ENCODE measurements at regions not wholly inside any gene's neighbourhood (a gene's known extent, or its start where the extent isn't known, plus 50 kb on each side); places are given as distances from the start of the nearest gene placed in this dataset.

DNA sequence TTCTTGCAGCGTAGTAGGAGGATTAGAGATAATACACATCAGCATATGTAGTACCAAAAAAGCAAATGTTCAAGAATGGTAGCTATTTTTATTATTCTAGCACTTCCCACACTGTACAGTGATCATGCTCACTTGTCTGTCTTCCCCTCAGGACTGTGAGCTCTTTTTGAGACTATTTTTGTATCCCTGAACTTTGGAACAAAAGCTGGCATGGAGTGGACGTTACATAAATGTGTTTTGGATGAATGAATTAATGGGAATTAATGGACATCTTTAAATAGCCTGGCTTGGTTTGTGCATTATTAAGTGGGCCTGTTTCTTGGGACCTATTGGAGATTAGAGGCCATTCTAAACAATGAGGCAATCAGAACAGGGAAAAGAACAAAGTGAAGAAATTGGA, 243.7 kb downstream of the CD83 start:
- 0% methylated on average over 2 of the region's 2 CpGs for WGBS (ENCODE audit: low lambda C conversion rate)
- POLR2A ChIA-PET = no interaction called here
- no peak for TF ChIP-seq ZNF333 (CRISPR knock-in tag; IDR thresholded peaks at IDR 0.05; ENCODE audit: borderline replicate concordance)
- TF ChIP-seq JARID2 (CRISPR knock-in tag; IDR thresholded peaks at IDR 0.05; ENCODE audit: insufficient replicate concordance) = no peak
- no peak for TF ChIP-seq ZNF784 (CRISPR knock-in tag; IDR thresholded peaks at IDR 0.05; ENCODE audit: borderline replicate concordance)
- no peak for TF ChIP-seq AGO1 (IDR thresholded peaks at IDR 0.05; ENCODE audit: low read depth, low read length, poor library complexity, severe bottlenecking)
- no peak for TF ChIP-seq CENPT (CRISPR knock-in tag; IDR thresholded peaks at IDR 0.05; ENCODE audit: low read depth)
- TF ChIP-seq ZNF569 (CRISPR knock-in tag; IDR thresholded peaks at IDR 0.05; ENCODE audit: borderline replicate concordance) = no peak
- no peak for TF ChIP-seq ZKSCAN5 (CRISPR knock-in tag; IDR thresholded peaks at IDR 0.05)
- Histone ChIP-seq H2AFZ (ENCODE audit: low read length) (no peak overlapping the region), H4K20me1 (ENCODE audit: insufficient read depth, low read length) (no peaks in the 10 kb centered on the region), H3K4me3 (replicated peaks in 1 of 3; ENCODE audit: insufficient read depth in 1 of 3, low read depth in 2 of 3, low read length in 3 of 3) (no peak overlapping the region), H3K27me3 (ENCODE audit: control insufficient read depth in 1 of 2, insufficient read depth in 2 of 2, low read length in 2 of 2) (no peaks in the 10 kb centered on the region), H3K9ac (ENCODE audit: insufficient read depth, low read depth, low read length) (no peak overlapping the region), H3K4me2 (ENCODE audit: low read depth, low read length) (no peak overlapping the region), H3K27ac (ENCODE audit: extremely low read length, insufficient read depth, low read length) (no peak overlapping the region), H3K4me1 (ENCODE audit: insufficient read depth, low read length) (no peaks in the 10 kb centered on the region), H3K79me2 (ENCODE audit: insufficient read depth, low read length) (no peaks in the 10 kb centered on the region), H3K36me3 (replicated peaks in 1 of 2; ENCODE audit: control insufficient read depth in 1 of 2, insufficient read depth in 2 of 2, low read length in 2 of 2) (no peaks in the 10 kb centered on the region), H3K9me3 (ENCODE audit: low read length) (no peaks in the 10 kb centered on the region)
- DNase-seq (ENCODE audit: low spot score) = no peak
- no TSS peak for BruUV-seq (replicated peaks)
- in situ Hi-C loops (cut with HindIII; ENCODE audit: extremely low pct_ligation_motif_present, low pct_unique_long_range_greater_than_20kb) = no loop called here
- no peak for FAIRE-seq
- intact Hi-C loops (cut with micrococcal nuclease; ENCODE audit: unreplicated experiment) = no loop called here
- no peak for ATAC-seq
- CTCF ChIA-PET (ENCODE audit: low intra/inter-chr PET ratio, low total read pairs) = no interaction called here

GRCh38 chr6:14361956-14362587, 244.5 kb downstream of the CD83 start:
- no TSS peak for BruUV-seq (replicated peaks)

More at GRCh38 chr6:14361956-14362587, 244.5 kb downstream of the CD83 start:
- Histone ChIP-seq H3K27me3 (ENCODE audit: control insufficient read depth in 1 of 2, insufficient read depth in 2 of 2, low read length in 2 of 2) (no peaks in the 10 kb centered on the region; a peak in 1 of 5 replicates), H3K4me3 (replicated peaks in 1 of 3; ENCODE audit: insufficient read depth in 1 of 3, low read depth in 2 of 3, low read length in 3 of 3) (no peak overlapping the region), H2AFZ (ENCODE audit: low read length) (no peak overlapping the region), H3K4me2 (ENCODE audit: low read depth, low read length) (no peak overlapping the region), H3K9ac (ENCODE audit: insufficient read depth, low read depth, low read length) (no peak overlapping the region), H3K4me1 (ENCODE audit: insufficient read depth, low read length) (no peaks in the 10 kb centered on the region), H3K9me3 (ENCODE audit: low read length) (no peaks in the 10 kb centered on the region), H4K20me1 (ENCODE audit: insufficient read depth, low read length) (no peaks in the 10 kb centered on the region), H3K36me3 (replicated peaks in 1 of 2; ENCODE audit: control insufficient read depth in 1 of 2, insufficient read depth in 2 of 2, low read length in 2 of 2) (no peaks in the 10 kb centered on the region), H3K27ac (ENCODE audit: extremely low read length, insufficient read depth, low read length) (no peak overlapping the region), H3K79me2 (ENCODE audit: insufficient read depth, low read length) (no peaks in the 10 kb centered on the region)
- WGBS (ENCODE audit: low lambda C conversion rate) = 18% methylated on average over 5 of the region's 5 CpGs
- in situ Hi-C loops (cut with HindIII; ENCODE audit: extremely low pct_ligation_motif_present, low pct_unique_long_range_greater_than_20kb) (no loop called here), intact Hi-C loops (cut with micrococcal nuclease; ENCODE audit: unreplicated experiment) (no loop called here)
- TF ChIP-seq ZNF12 (CRISPR knock-in tag; IDR thresholded peaks at IDR 0.05) (no peak), MAFF (IDR thresholded peaks at IDR 0.05; ENCODE audit: low read depth, low read length) (peak; percentile 91), MAFK (conservative IDR thresholded peaks at IDR 0.05 in 1 of 2, IDR thresholded peaks at IDR 0.05 in 1 of 2; ENCODE audit: low read length in 2 of 2) (peak; percentile 86 to 93)
- TF ChIP-seq, protein P1, sequence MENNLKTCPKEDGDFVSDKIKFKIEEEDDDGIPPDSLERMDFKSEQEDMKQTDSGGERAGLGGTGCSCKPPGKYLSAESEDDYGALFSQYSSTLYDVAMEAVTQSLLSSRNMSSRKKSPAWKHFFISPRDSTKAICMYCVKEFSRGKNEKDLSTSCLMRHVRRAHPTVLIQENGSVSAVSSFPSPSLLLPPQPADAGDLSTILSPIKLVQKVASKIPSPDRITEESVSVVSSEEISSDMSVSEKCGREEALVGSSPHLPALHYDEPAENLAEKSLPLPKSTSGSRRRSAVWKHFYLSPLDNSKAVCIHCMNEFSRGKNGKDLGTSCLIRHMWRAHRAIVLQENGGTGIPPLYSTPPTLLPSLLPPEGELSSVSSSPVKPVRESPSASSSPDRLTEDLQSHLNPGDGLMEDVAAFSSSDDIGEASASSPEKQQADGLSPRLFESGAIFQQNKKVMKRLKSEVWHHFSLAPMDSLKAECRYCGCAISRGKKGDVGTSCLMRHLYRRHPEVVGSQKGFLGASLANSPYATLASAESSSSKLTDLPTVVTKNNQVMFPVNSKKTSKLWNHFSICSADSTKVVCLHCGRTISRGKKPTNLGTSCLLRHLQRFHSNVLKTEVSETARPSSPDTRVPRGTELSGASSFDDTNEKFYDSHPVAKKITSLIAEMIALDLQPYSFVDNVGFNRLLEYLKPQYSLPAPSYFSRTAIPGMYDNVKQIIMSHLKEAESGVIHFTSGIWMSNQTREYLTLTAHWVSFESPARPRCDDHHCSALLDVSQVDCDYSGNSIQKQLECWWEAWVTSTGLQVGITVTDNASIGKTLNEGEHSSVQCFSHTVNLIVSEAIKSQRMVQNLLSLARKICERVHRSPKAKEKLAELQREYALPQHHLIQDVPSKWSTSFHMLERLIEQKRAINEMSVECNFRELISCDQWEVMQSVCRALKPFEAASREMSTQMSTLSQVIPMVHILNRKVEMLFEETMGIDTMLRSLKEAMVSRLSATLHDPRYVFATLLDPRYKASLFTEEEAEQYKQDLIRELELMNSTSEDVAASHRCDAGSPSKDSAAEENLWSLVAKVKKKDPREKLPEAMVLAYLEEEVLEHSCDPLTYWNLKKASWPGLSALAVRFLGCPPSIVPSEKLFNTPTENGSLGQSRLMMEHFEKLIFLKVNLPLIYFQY (CRISPR knock-in tag; IDR thresholded peaks at IDR 0.05; ENCODE audit: borderline replicate concordance) = no peak
- no peak for ATAC-seq
- ChIA-PET CTCF (ENCODE audit: low intra/inter-chr PET ratio, low total read pairs) (no interaction called here), POLR2A (no interaction called here)
- DNase-seq (ENCODE audit: low spot score) = no peak
- no peak for FAIRE-seq

Data from HepG2 (cell line).